IMR-90 (cell line): ENCODE measurements at regions not wholly inside any gene's neighbourhood (a gene's known extent, or its start where the extent isn't known, plus 50 kb on each side); places are given as distances from the start of the nearest gene placed in this dataset.

ENCODE experiments used
- ATAC-seq: fragments of 200-7000 bp; cut with Tn5 transposase; 2 replicates; pipeline ENCODE4 v1.9.1; 2020; ENCODE audit warnings: low read depth, mild to moderate bottlenecking, moderate library complexity
- BruUV-seq: library from RNA; stranded (reverse); fragments of 400-500 nt; replicated peaks from 2 replicates; lab custom pipeline; 2021; lab: Mats Ljungman, UMichigan
- CTCF ChIA-PET: fragments of 300-600 bp; formaldehyde crosslinking; extraction: SDS; loops from one replicate; lab custom pipeline; 2021; ENCODE audit warnings: antibody characterized with exemption; lab: Yijun Ruan, JAX
- POLR2A ChIA-PET: fragments of 300-600 bp; sonication (Branson Sonifier 250); formaldehyde crosslinking; loops from one replicate; lab custom pipeline; 2022; ENCODE audit warnings: antibody characterized with exemption; ENCODE audit not compliant: unreplicated experiment; lab: Charles Lee
- DNase-seq: peaks from one replicate; pipeline ENCODE4 v3.0.0; 2013
- H2AFZ ChIP-seq: replicated peaks from 2 replicates; pipeline ENCODE3; 2013; ENCODE audit warnings: low read length, mild to moderate bottlenecking; ENCODE audit not compliant: poor library complexity
- H2AK5ac ChIP-seq: 2 replicates; pipeline ENCODE4 v1.6.1; 2013; ENCODE audit warnings: low read depth, low read length, inconsistent platforms
- H2AK9ac ChIP-seq: replicated peaks from 2 replicates; pipeline ENCODE3; 2013; ENCODE audit warnings: mild to moderate bottlenecking, low read depth, low read length, moderate library complexity; ENCODE audit not compliant: poor library complexity
- H2BK120ac ChIP-seq: 2 replicates; pipeline ENCODE4 v1.6.1; 2013; ENCODE audit warnings: low read depth, low read length, inconsistent platforms
- H2BK15ac ChIP-seq: 3 replicates; pipeline ENCODE4 v1.6.1; 2013; ENCODE audit warnings: low read depth, low read length, inconsistent platforms
- H2BK20ac ChIP-seq: 2 replicates; pipeline ENCODE4 v1.6.1; 2013; ENCODE audit warnings: low read depth, mild to moderate bottlenecking, inconsistent platforms, low read length, moderate library complexity
- H2BK5ac ChIP-seq: 2 replicates; pipeline ENCODE4 v1.6.1; 2013; ENCODE audit warnings: mild to moderate bottlenecking, low read depth, low read length, inconsistent platforms; ENCODE audit not compliant: poor library complexity, severe bottlenecking
- H3K14ac ChIP-seq: replicated peaks from 2 replicates; pipeline ENCODE4 v1.6.1; 2013; ENCODE audit warnings: low read depth, low read length, inconsistent platforms
- H3K18ac ChIP-seq: 2 replicates; pipeline ENCODE4 v1.6.1; 2013; ENCODE audit warnings: low read depth, low read length, control low read depth
- H3K23ac ChIP-seq: 2 replicates; pipeline ENCODE4 v1.6.1; 2013; ENCODE audit warnings: low read depth, low read length, inconsistent platforms
- H3K27ac ChIP-seq: 2 replicates; pipeline ENCODE4 v1.5.1; 2013; ENCODE audit warnings: mild to moderate bottlenecking, control low read depth, low read length; ENCODE audit not compliant: insufficient read depth
- H3K27me3 ChIP-seq: 2 replicates; pipeline ENCODE4 v1.6.1; 2013; ENCODE audit warnings: low read length; ENCODE audit not compliant: control insufficient read depth, insufficient read depth
- H3K36me3 ChIP-seq: 2 replicates; pipeline ENCODE4 v1.6.1; 2013; ENCODE audit warnings: low read length, mixed read lengths; ENCODE audit not compliant: control insufficient read depth, insufficient read depth
- H3K4ac ChIP-seq: 2 replicates; pipeline ENCODE4 v1.6.1; 2013; ENCODE audit warnings: low read depth, low read length, inconsistent platforms
- H3K4me1 ChIP-seq: 2 replicates; pipeline ENCODE4 v1.6.1; 2013; ENCODE audit warnings: low read length, mixed read lengths; ENCODE audit not compliant: control insufficient read depth, insufficient read depth
- H3K4me2 ChIP-seq: 2 replicates; pipeline ENCODE4 v1.6.1; 2013; ENCODE audit warnings: low read depth, mild to moderate bottlenecking, control low read depth, low read length, moderate library complexity
- H3K4me3 ChIP-seq: 2 replicates; pipeline ENCODE4 v1.5.1; 2013; ENCODE audit warnings: low read depth, mild to moderate bottlenecking, control low read depth, low read length, moderate library complexity; ENCODE audit not compliant: insufficient read depth
- H3K56ac ChIP-seq: 2 replicates; pipeline ENCODE4 v1.6.1; 2013; ENCODE audit warnings: low read length, inconsistent platforms; ENCODE audit not compliant: insufficient read depth; ENCODE audit errors: extremely low read depth
- H3K79me1 ChIP-seq, 2 experiments: 2 replicates each; pipeline ENCODE4 v1.6.1; 2013; ENCODE audit warnings: low read length in 2 of 2, inconsistent platforms in 1 of 2, low read depth in 1 of 2
- H3K9ac ChIP-seq: 2 replicates; pipeline ENCODE4 v1.6.1; 2013; ENCODE audit warnings: low read depth, low read length, control low read depth
- H3K9me1 ChIP-seq: 2 replicates; pipeline ENCODE4 v1.6.1; 2013; ENCODE audit warnings: low read length, inconsistent platforms; ENCODE audit not compliant: insufficient read depth
- H3K9me3 ChIP-seq: 2 replicates; pipeline ENCODE4 v1.6.1; 2013; ENCODE audit warnings: low read length; ENCODE audit not compliant: control insufficient read depth, insufficient read depth
- H4K20me1 ChIP-seq: 2 replicates; pipeline ENCODE4 v1.6.1; 2013; ENCODE audit warnings: low read length, inconsistent platforms; ENCODE audit not compliant: insufficient read depth
- H4K5ac ChIP-seq: 2 replicates; pipeline ENCODE4 v1.6.1; 2013; ENCODE audit warnings: mild to moderate bottlenecking, low read depth, low read length, control low read depth
- H4K8ac ChIP-seq, 2 experiments: 2 replicates each; pipeline ENCODE4 v1.6.1; 2013; ENCODE audit warnings: low read depth in 2 of 2, low read length in 2 of 2, control low read depth in 1 of 2, inconsistent platforms in 1 of 2
- H4K91ac ChIP-seq: 2 replicates; pipeline ENCODE4 v1.6.1; 2013; ENCODE audit warnings: low read depth, low read length, inconsistent platforms; ENCODE audit not compliant: insufficient read depth
- FOS ChIP-seq: fragments of 150-350 bp; IDR thresholded peaks from 2 replicates; pipeline ENCODE4 v1.6.1; 2016; ENCODE audit warnings: low read depth, low read length
- MAFK ChIP-seq: IDR thresholded peaks from 2 replicates; pipeline ENCODE4 v1.6.1; 2012; ENCODE audit warnings: low read depth, low read length, improper control_type of control experiment
- MXI1 ChIP-seq: IDR thresholded peaks from 2 replicates; pipeline ENCODE4 v1.6.1; 2012; ENCODE audit warnings: low read depth, mild to moderate bottlenecking, low read length, moderate library complexity, borderline replicate concordance
- RCOR1 ChIP-seq: IDR thresholded peaks from 2 replicates; pipeline ENCODE4 v1.6.1; 2012; ENCODE audit warnings: mild to moderate bottlenecking, low read length, improper control_type of control experiment; ENCODE audit not compliant: insufficient replicate concordance
- RFX5 ChIP-seq: IDR thresholded peaks from 2 replicates; pipeline ENCODE4 v1.8.0; 2012; ENCODE audit warnings: low read depth, mild to moderate bottlenecking, low read length, moderate library complexity
- WGBS, 2 experiments: methylation state at CpG; one replicate each; pipeline versions ENCODE4 v1.1.5 to v1.1.7; 2013; ENCODE audit warnings: missing lambda C conversion rate in 2 of 2; ENCODE audit not compliant: insufficient read length in 1 of 2; ENCODE audit errors: extremely low coverage in 2 of 2; 5-methylcytosine and 5-hydroxymethylcytosine counted together
- dilution Hi-C: fragments of 300-500 bp; cut with HindIII; formaldehyde crosslinking; loops from one replicate; pipeline ENCODE4 v1.14.3; 2018; ENCODE audit warnings: low sequenced_read_pairs; ENCODE audit not compliant: unreplicated experiment
- in situ Hi-C: fragments of 300-500 bp; cut with MboI; formaldehyde crosslinking; loops from 3 replicates; pipeline ENCODE4 v1.14.3; 2019; ENCODE audit warnings: low sequenced_read_pairs, inconsistent platforms, mixed read lengths
- intact Hi-C: fragments of 100-400 bp; cut with micrococcal nuclease; formaldehyde crosslinking; loops from 2 replicates; pipeline ENCODE4 v1.10.0; 2022

GRCh38 chr12:60223242-60223641 is 627.4 kb downstream of the SLC16A7 start:
- no peaks in the 10 kb centered on the region for H3K79me1 ChIP-seq
- H2BK20ac ChIP-seq = no peak overlapping the region
- no peak overlapping the region for H2BK5ac ChIP-seq
- no peak for ATAC-seq
- H4K91ac ChIP-seq = no peak overlapping the region
- no peak overlapping the region for H2BK15ac ChIP-seq
- intact Hi-C loops (no loop called here), in situ Hi-C loops (no loop called here), dilution Hi-C loops (no loop called here)
- no peak overlapping the region for H3K23ac ChIP-seq
- POLR2A ChIA-PET = no interaction called here
- no peak for DNase-seq
- no peak overlapping the region for H3K14ac ChIP-seq
- H3K27me3 ChIP-seq = no peaks in the 10 kb centered on the region
- no peak overlapping the region for H2BK120ac ChIP-seq
- H4K8ac ChIP-seq = no peak overlapping the region
- H3K4ac ChIP-seq = no peak overlapping the region
- H3K4me1 ChIP-seq = no peaks in the 10 kb centered on the region
- no peak overlapping the region for H3K56ac ChIP-seq
- no peaks in the 10 kb centered on the region for H3K9me3 ChIP-seq
- H2AFZ ChIP-seq = no peak overlapping the region
- H3K9me1 ChIP-seq = no peaks in the 10 kb centered on the region
- no peak overlapping the region for H2AK5ac ChIP-seq
- H3K27ac ChIP-seq = no peak overlapping the region
- CTCF ChIA-PET = interaction anchor here (0.6 kb wide), 1 partner anchor 195 kb away, joined by 4 read pairs; no protein-coding TSS in a partner anchor
- no peak overlapping the region for H2AK9ac ChIP-seq
- H3K9ac ChIP-seq = no peak overlapping the region
- no peak overlapping the region for H3K4me3 ChIP-seq
- 0% methylated on average over 1 of the region's 4 CpGs; no CpG with 5 or more reads in 1 of the 2 experiments for WGBS, 2 experiments
- no TSS peak for BruUV-seq
- no peaks in the 10 kb centered on the region for H4K20me1 ChIP-seq
- no peak for TF ChIP-seq FOS
- TF ChIP-seq MAFK = no peak
- TF ChIP-seq MXI1 = no peak
- TF ChIP-seq RFX5 = no peak
- no peak for TF ChIP-seq RCOR1
- H3K18ac ChIP-seq = no peak overlapping the region
- no peaks in the 10 kb centered on the region for H3K36me3 ChIP-seq
- H4K5ac ChIP-seq = no peak overlapping the region
- no peak overlapping the region for H3K4me2 ChIP-seq
